HG02610 (cell line): ENCODE measurements at regions not wholly inside any gene's neighbourhood (a gene's known extent, or its start where the extent isn't known, plus 50 kb on each side); places are given as distances from the start of the nearest gene placed in this dataset.
"Not testable (repeated sequence)": the region's sequence is repeated elsewhere in the genome, so short reads cannot be mapped to it uniquely, and the experiment has no call there.

ENCODE experiments used
- ATAC-seq: cut with Tn5 transposase; IDR thresholded peaks from one replicate; pipeline ENCODE4 v1.9.1; 2021; ENCODE audit warnings: mild to moderate bottlenecking, moderate library complexity; ENCODE audit not compliant: unreplicated experiment

- ATAC-seq: no peak
Measured at GRCh38 chr21:27814226-27814625, 847.3 kb upstream of the ADAMTS5 start.

DNA sequence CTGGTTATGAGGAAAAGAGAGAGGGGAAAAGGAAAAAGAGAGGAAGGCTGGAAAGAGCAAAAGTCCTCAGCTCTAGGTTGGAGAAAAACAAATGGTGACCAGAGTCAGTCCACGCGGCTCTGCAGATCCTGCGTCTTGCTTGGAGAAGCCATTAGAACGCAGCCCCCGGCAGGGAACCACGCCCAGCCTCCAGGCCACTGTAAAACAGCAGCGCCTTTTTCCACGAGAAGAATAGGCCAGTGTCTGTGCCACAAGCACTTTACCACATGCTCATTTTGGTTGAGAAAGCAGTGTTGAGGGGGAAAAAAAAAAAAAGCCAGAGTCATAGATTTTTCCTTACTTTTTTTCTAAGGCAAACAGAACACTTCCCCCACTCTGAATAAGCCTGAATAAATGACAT is 846.9 kb upstream of the ADAMTS5 start:
- ATAC-seq: no peak

DNA sequence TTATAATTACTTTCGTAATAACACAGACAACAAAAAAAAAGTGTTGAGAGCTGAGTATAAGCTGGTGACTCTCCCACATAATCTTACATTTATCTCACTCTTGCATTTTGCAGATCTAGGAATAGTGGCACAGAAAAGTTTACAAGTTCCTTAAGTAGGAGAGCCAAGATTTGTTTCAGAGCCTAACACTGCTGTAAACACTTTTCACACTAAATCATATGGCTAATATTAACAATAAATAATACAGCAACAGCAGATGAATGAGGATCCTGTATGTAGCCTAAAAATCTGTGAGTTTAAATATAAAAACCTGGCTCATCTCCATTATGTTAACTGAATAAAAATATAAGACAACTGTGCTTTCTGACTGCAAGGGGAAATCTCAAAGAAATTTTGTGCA is 846.5 kb upstream of the ADAMTS5 start:
- ATAC-seq: no peak

- no peak for ATAC-seq
Measured at GRCh38 chr21:27812279-27812678, 845.4 kb upstream of the ADAMTS5 start.

DNA sequence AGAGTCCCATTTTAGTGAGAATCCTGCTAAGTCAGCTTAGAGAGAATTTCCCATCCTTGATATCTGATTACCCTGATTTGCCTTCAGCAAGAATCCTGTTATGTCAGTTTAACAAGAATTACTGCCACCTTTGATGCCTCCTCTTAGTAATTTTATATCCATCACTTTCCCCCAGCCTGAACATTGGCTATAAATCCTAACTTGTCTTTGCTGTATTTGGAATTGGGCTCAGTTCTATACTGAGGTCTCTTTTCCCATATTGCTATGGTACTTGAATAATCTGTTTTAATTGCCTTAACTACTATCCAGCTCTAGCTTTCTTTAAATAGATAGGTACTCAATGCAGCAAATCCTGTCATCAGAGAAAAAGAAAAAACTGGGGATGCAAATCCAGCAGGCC is 842.0 kb upstream of the ADAMTS5 start:
- no peak for ATAC-seq

- ATAC-seq: no peak
Measured at GRCh38 chr21:27807596-27807995, 840.7 kb upstream of the ADAMTS5 start.

- ATAC-seq: no peak
Measured at GRCh38 chr21:27806281-27806680, 839.4 kb upstream of the ADAMTS5 start.

DNA sequence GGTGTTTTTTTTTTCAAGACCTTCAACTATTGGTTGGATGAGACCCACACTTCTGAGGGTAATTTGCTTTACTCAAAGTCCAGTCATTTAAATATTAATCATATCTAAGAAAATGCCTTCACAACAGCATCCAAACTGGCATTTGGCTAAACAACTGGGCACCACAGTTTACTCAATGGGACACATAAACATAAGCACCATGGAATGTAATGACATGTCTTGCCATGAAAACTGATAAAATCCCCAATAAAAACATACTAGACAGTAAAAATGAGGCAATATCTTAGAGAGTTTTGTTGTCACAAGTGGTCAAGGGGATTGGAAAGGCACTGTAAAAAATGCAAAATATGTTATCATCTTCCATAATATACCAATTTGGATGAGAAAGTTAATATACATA is 838.8 kb upstream of the ADAMTS5 start:
- no peak for ATAC-seq

DNA sequence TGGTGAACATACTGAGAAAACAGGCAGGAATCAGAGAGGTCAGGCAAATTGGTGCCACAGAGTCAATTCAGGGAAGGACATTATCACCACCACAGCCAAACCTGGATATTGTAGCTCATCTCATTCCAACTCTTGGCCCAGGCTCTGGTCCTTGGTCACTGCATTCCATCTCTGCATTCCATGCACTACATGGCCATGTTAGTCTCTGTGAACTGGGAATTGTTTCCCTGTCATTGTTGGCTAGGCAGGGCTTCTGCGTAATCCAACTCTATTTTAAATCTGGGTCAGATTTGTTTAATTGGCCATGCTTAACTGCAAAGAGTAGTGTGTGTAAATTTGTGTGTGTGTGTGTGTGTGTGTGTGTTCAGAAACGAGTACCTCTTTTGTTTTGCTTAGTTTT is 837.6 kb upstream of the ADAMTS5 start:
- ATAC-seq: no peak

DNA sequence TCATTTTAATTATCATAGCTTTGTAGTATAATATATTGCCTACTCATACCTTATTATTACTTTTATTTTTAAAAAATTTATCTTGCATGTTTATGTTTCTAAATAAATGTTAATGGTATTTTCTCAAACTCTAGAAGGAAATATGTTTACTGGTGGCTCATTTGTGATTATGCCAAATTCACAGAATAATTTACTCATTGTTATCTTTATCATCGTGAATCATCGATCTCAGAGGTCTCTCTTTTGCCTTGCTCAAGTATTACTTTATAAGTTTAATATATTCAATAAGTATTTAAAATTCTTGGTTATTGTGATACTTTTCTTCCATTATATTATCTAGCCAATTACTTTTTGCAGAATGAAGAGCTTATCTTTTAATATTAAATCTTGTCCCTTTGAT is 836.7 kb upstream of the ADAMTS5 start:
- ATAC-seq: no peak

GRCh38 chr21:27802816-27803475 is 836.1 kb upstream of the ADAMTS5 start:
- ATAC-seq: peak; percentile 50

DNA sequence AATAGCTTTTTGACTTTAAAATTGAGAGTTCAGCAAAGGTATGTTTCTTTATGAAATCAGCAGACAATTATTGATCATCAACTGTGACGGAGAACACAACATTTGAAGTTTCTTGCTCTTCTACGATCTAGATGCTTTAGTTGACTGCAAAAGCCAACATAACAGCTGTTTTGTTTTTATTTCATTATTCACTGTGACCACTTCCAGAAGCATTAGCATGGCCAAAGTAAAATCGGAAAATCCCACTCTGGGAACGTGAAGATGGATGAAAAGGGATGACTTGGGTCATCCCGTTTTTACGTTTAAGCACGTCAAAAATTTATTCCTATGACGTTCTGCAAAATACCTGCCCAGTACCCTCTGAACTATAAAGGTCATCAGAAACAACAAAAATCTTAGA is 833.0 kb upstream of the ADAMTS5 start:
- no peak for ATAC-seq

GRCh38 chr21:27796106-27796505 is 829.2 kb upstream of the ADAMTS5 start:
- no peak for ATAC-seq

GRCh38 chr21:27795418-27795817 is 828.5 kb upstream of the ADAMTS5 start:
- no peak for ATAC-seq

GRCh38 chr21:27793901-27794300 is 827.0 kb upstream of the ADAMTS5 start:
- no peak for ATAC-seq

- no peak for ATAC-seq
Measured at GRCh38 chr21:27787046-27787445, 820.2 kb upstream of the ADAMTS5 start.

DNA sequence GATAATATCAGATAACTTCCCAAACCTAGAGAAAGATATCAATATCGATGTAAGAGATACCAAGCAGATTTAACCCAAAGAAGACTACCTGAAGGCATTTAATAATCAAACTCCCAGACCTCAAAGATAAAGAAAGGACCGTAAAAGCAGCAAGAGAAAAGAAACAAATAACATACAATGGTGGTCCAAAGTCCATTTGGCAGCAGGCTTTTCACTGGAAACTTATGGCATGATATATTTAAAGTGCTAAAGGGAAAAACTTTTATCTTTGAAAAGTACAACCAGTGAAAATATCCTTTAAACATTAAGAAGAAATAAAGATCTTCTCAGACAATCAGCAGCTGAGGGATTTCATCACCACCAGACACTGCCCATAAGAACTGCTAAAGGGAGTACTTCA is 812.7 kb upstream of the ADAMTS5 start:
- no peak for ATAC-seq

DNA sequence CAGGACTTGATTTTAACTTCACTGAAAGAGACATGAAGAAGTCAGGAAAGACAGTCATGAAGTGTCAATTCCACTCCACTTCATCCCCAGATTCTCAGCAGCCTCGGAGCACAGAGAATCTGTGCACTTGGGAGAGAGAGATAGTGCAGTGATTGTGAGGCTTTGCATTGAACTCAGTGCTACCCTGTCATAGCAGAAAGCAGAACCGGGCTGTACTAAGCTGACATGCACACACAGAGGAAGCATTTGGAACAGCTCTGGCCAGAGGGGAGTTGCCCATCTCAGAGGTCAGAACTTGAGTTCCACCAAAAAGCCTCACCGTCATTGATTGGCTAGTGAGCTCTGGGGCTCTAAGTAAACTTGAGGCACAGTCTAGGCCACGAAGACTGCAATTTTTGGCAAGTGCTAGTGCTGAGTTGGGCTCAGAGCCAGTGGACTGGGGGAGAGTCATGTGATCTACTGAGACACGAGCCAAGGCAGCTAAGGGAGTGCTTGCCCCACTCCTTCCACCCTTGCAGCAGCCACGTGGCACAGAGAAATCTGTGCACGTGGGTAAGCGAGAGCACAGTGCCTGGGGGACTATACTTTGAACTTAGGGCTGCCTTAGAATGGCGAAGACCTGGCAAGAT is 810.2 kb upstream of the ADAMTS5 start:
- no peak for ATAC-seq

- no peak for ATAC-seq
Measured at GRCh38 chr21:27772816-27773215, 805.9 kb upstream of the ADAMTS5 start.

DNA sequence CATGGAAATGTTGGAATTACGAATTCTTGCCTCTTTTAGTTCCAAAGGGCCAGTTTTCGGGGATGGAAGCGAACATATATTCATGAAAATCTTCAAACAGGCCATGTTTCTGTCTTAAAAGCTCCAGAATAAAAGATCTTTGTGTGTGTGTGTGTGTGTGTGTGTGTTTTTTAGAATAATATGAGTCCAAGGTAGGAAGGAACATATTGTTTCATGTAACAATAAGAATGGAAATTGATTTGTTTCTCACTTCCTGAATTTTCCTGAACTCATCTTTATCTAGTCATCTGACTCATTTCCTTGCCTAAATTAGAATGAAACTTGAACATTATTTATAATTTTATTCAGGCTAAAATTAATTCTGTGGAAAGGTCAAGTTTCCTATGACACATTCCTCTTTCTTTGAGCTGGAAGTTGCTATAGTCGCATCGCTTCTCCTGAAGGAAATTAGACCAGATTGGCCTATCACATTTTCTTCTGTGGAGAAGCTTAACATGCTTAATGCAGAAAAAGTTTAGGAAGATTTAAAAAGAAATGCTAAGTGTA is 805.1 kb upstream of the ADAMTS5 start:
- ATAC-seq: no peak

DNA sequence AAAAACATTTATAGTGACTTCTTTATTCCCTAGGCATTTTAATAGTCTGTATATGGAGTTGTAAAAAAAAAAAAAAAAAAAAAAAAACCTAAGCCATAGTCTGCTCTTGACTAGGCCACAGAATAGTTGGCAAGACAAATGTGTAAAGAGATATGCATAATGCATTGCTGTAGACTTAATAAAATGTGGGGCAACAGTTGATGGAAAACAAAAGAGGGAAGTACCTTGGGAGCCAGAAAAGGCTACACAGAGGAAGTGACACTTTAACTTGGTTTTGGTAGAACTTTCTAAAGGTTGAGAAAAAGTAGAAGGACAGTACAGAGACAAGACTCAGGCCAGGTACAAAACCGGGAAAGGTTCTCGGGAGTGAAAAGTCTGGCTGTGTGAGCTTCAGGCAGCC is 802.9 kb upstream of the ADAMTS5 start:
- ATAC-seq: no peak

DNA sequence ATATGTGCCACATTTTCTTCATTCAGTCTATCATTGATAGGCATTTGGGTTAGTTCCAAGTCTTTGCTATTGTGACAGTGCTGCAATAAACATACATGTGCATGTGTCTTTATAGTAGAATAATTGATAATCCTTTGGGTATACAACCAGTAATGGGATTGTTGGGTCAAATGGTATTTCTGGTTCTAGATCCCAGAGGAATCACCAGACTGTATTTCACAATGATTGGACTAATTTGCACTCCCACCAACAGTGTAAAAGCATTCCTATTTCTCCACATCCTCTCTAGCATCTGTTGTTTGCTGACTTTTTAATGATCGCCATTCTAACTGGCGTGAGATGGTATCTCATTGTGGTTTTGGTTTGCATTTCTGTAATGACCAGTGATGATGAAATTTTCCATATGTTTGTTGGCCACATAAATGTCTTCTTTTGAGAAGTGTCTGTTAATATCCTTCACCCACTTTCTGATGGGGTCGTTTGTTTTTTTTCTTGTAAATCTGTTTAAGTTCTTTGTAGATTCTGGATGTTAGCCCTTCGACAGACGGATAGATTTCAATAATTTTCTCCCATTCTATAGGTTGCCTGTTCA is 801.3 kb upstream of the ADAMTS5 start:
- not testable (repeated sequence) for ATAC-seq
